H1 (cell line): ENCODE measurements at regions not wholly inside any gene's neighbourhood (a gene's known extent, or its start where the extent isn't known, plus 50 kb on each side); places are given as distances from the start of the nearest gene placed in this dataset.

Source experiments
- CTCF ChIA-PET: fragments of 300-600 bp; sonication (Branson Sonifier 250); formaldehyde crosslinking; loops from one replicate; lab custom pipeline; 2021; ENCODE audit not compliant: partially characterized antibody; lab: Charles Lee
- POLR2A ChIA-PET: fragments of 300-600 bp; sonication (Branson Sonifier 250); formaldehyde crosslinking; loops from one replicate; lab custom pipeline; 2021; ENCODE audit warnings: inconsistent platforms; ENCODE audit not compliant: partially characterized antibody; lab: Charles Lee
- DNase-seq, 2 experiments: peaks; one replicate each; pipeline versions ENCODE4 v3.0.0 to v3.0.0-alpha.2; 2010 to 2022; ENCODE audit warnings: low spot score in 2 of 2, low read depth in 1 of 2, mixed read lengths in 1 of 2
- FAIRE-seq: peaks from 2 replicates; lab custom pipeline; 2011; peaks lifted over from hg19 to GRCh38; lab: Jason Lieb, UNC
- H2AFZ ChIP-seq: 2 replicates; pipeline ENCODE4 v1.8.1; 2012; ENCODE audit warnings: low read length, inconsistent platforms
- H2AK5ac ChIP-seq: 2 replicates; pipeline ENCODE4 v1.6.1; 2013; ENCODE audit warnings: low read depth, low read length
- H2BK120ac ChIP-seq: replicated peaks from 2 replicates; pipeline ENCODE3; 2013; ENCODE audit warnings: low read depth, low read length, inconsistent platforms
- H2BK12ac ChIP-seq: 2 replicates; pipeline ENCODE4 v1.6.1; 2013; ENCODE audit warnings: low read depth, low read length
- H2BK15ac ChIP-seq: 2 replicates; pipeline ENCODE4 v1.6.1; 2013; ENCODE audit warnings: low read length
- H2BK20ac ChIP-seq: 2 replicates; pipeline ENCODE4 v1.6.1; 2013; ENCODE audit warnings: low read length
- H2BK5ac ChIP-seq: 2 replicates; pipeline ENCODE4 v1.6.1; 2013; ENCODE audit warnings: low read depth, low read length
- H3K14ac ChIP-seq: 2 replicates; pipeline ENCODE4 v1.6.1; 2013; ENCODE audit warnings: inconsistent platforms; ENCODE audit not compliant: insufficient read length
- H3K18ac ChIP-seq: 2 replicates; pipeline ENCODE4 v1.6.1; 2013; ENCODE audit warnings: low read length; ENCODE audit errors: extremely low read depth
- H3K23ac ChIP-seq: 2 replicates; pipeline ENCODE4 v1.6.1; 2013; ENCODE audit warnings: inconsistent platforms; ENCODE audit not compliant: insufficient read length
- H3K23me2 ChIP-seq: 2 replicates; pipeline ENCODE4 v1.6.1; 2013; ENCODE audit warnings: low read depth, low read length
- H3K27ac ChIP-seq: 2 replicates; pipeline ENCODE4 v1.6.1; 2011; ENCODE audit warnings: low read depth, low read length, inconsistent platforms
- H3K27me3 ChIP-seq, 4 experiments: replicated peaks in 1 of 4; 1 replicate in 1 of 4; 2 replicates in 3 of 4; pipeline versions ENCODE4 v1.6.1 to v1.8.1; 2011 to 2013; ENCODE audit warnings: low read length in 3 of 4, mild to moderate bottlenecking in 3 of 4, inconsistent platforms in 2 of 4, mixed read lengths in 2 of 4, moderate library complexity in 1 of 4; ENCODE audit not compliant: control insufficient read depth in 3 of 4, insufficient read depth in 3 of 4; ENCODE audit errors: extremely low read depth in 1 of 4
- H3K36me3 ChIP-seq, 4 experiments: 2 replicates each; pipeline versions ENCODE4 v1.6.1 to v1.8.1; 2011 to 2013; ENCODE audit warnings: mild to moderate bottlenecking in 4 of 4, low read length in 3 of 4, moderate library complexity in 2 of 4, control low read depth in 1 of 4, inconsistent platforms in 1 of 4; ENCODE audit not compliant: insufficient read depth in 4 of 4, control insufficient read depth in 2 of 4
- H3K4ac ChIP-seq: replicated peaks from 2 replicates; pipeline ENCODE3; 2013; ENCODE audit warnings: low read length, low read depth, mixed read lengths, inconsistent platforms; ENCODE audit not compliant: insufficient read length
- H3K4me1 ChIP-seq, 4 experiments: replicated peaks in 1 of 4; 1 replicate in 1 of 4; 2 replicates in 3 of 4; pipeline versions ENCODE4 v1.6.1 to v1.8.1; 2011 to 2013; ENCODE audit warnings: low read length in 3 of 4, inconsistent platforms in 2 of 4, mixed read lengths in 1 of 4; ENCODE audit not compliant: insufficient read depth in 4 of 4, control insufficient read depth in 3 of 4
- H3K4me2 ChIP-seq, 2 experiments: 2 replicates each; pipeline versions ENCODE4 v1.6.1 to v1.8.1; 2011 to 2013; ENCODE audit warnings: low read depth in 2 of 2, low read length in 2 of 2, control low read depth in 1 of 2, inconsistent platforms in 1 of 2, mild to moderate bottlenecking in 1 of 2; ENCODE audit not compliant: insufficient read depth in 1 of 2
- H3K4me3 ChIP-seq, 4 experiments: fragments of 200-600, 300-600 bp in 1 of 4; sonication (generic), shearing (Covaris generic), sonication (Bioruptor Twin) in 1 of 4; 2 replicates each; pipeline versions ENCODE4 v1.5.1 to v1.8.1; 2011 to 2016; ENCODE audit warnings: low read length in 4 of 4, low read depth in 3 of 4, control low read depth in 2 of 4, inconsistent platforms in 2 of 4, mild to moderate bottlenecking in 2 of 4, mixed read lengths in 1 of 4, moderate library complexity in 1 of 4; ENCODE audit not compliant: insufficient read depth in 2 of 4; ENCODE audit errors: extremely low read depth in 1 of 4
- H3K56ac ChIP-seq: replicated peaks from 2 replicates; pipeline ENCODE3; 2013; ENCODE audit warnings: low read depth, mild to moderate bottlenecking, mixed read lengths, low read length, inconsistent platforms; ENCODE audit not compliant: insufficient read length
- H3K79me1 ChIP-seq: 2 replicates; pipeline ENCODE4 v1.6.1; 2013; ENCODE audit warnings: low read depth, low read length, control low read depth
- H3K79me2 ChIP-seq, 2 experiments: 2 replicates each; pipeline versions ENCODE4 v1.6.1 to v1.8.1; 2012 to 2013; ENCODE audit warnings: low read length in 2 of 2, mild to moderate bottlenecking in 2 of 2, inconsistent platforms in 1 of 2; ENCODE audit not compliant: insufficient read depth in 2 of 2, control insufficient read depth in 1 of 2
- H3K9ac ChIP-seq, 4 experiments: replicated peaks in 1 of 4; 1 replicate in 1 of 4; 2 replicates in 3 of 4; pipeline versions ENCODE4 v1.6.1 to v1.8.1; 2011 to 2013; ENCODE audit warnings: low read depth in 3 of 4, low read length in 3 of 4, control low read depth in 2 of 4, mild to moderate bottlenecking in 2 of 4, moderate library complexity in 2 of 4, inconsistent platforms in 1 of 4; ENCODE audit errors: extremely low read depth in 1 of 4
- H3K9me3 ChIP-seq, 2 experiments: 2 replicates each; pipeline versions ENCODE4 v1.6.1 to v1.8.1; 2012 to 2013; ENCODE audit warnings: mild to moderate bottlenecking in 2 of 2, moderate library complexity in 2 of 2, control low read depth in 1 of 2, inconsistent platforms in 1 of 2, low read depth in 1 of 2, low read length in 1 of 2, mixed read lengths in 1 of 2; ENCODE audit not compliant: insufficient read depth in 2 of 2
- H4K20me1 ChIP-seq, 2 experiments: replicated peaks in 1 of 2; 2 replicates each; pipeline versions ENCODE3 to v1.8.1; 2011 to 2013; ENCODE audit warnings: inconsistent platforms in 2 of 2, low read length in 2 of 2, mild to moderate bottlenecking in 1 of 2; ENCODE audit not compliant: insufficient read depth in 2 of 2, control insufficient read depth in 1 of 2
- H4K5ac ChIP-seq: 2 replicates; pipeline ENCODE4 v1.6.1; 2013; ENCODE audit warnings: low read length, low read depth, mixed read lengths, inconsistent platforms; ENCODE audit not compliant: insufficient read length
- H4K8ac ChIP-seq: 2 replicates; pipeline ENCODE4 v1.8.0; 2013; ENCODE audit warnings: mild to moderate bottlenecking, moderate library complexity, low read length, inconsistent platforms; ENCODE audit not compliant: insufficient read depth; ENCODE audit errors: extremely low read depth
- H4K91ac ChIP-seq: replicated peaks from 2 replicates; pipeline ENCODE3; 2013; ENCODE audit warnings: low read length, mixed read lengths, inconsistent platforms; ENCODE audit not compliant: insufficient read length
- CEBPB ChIP-seq: IDR thresholded peaks from 2 replicates; pipeline ENCODE4 v1.6.1; 2012; ENCODE audit warnings: low read depth, low read length
- CHD2 ChIP-seq: IDR thresholded peaks from 2 replicates; pipeline ENCODE4 v1.6.1; 2012; ENCODE audit warnings: low read length, improper control_type of control experiment
- CREB1 ChIP-seq: IDR thresholded peaks from 2 replicates; pipeline ENCODE4 v1.6.1; 2012; ENCODE audit warnings: inconsistent platforms
- CTCF ChIP-seq, 3 experiments: IDR thresholded peaks; 1 replicate in 2 of 3; 2 replicates in 1 of 3; pipeline versions ENCODE4 v1.5.1 to v1.6.1; 2011; ENCODE audit warnings: low read length in 3 of 3, mild to moderate bottlenecking in 3 of 3, inconsistent platforms in 2 of 3, low read depth in 1 of 3, moderate library complexity in 1 of 3; ENCODE audit not compliant: insufficient read depth in 1 of 3; ENCODE audit errors: control extremely low read depth in 1 of 3
- E2F6 ChIP-seq: IDR thresholded peaks from 2 replicates; pipeline ENCODE4 v1.6.1; 2012; ENCODE audit warnings: inconsistent platforms
- MAFK ChIP-seq: IDR thresholded peaks from 2 replicates; pipeline ENCODE4 v1.6.1; 2012; ENCODE audit warnings: low read depth, mild to moderate bottlenecking, improper control_type of control experiment, low read length
- NANOG ChIP-seq: IDR thresholded peaks from 2 replicates; pipeline ENCODE4 v1.6.1; 2011; ENCODE audit warnings: low read length, low read depth, mild to moderate bottlenecking, inconsistent platforms; ENCODE audit not compliant: insufficient read depth, poor library complexity, severe bottlenecking
- PHF8 ChIP-seq: fragments of 200-600 bp; sonication (generic); conservative IDR thresholded peaks from 2 replicates; pipeline ENCODE4 v1.7.1; 2012; ENCODE audit warnings: low read depth, mild to moderate bottlenecking, inconsistent platforms, low read length, moderate library complexity
- SIX5 ChIP-seq: IDR thresholded peaks from 2 replicates; pipeline ENCODE4 v1.6.1; 2011; ENCODE audit warnings: mild to moderate bottlenecking, low read depth, low read length
- TCF12 ChIP-seq: IDR thresholded peaks from 2 replicates; pipeline ENCODE4 v1.6.1; 2011; ENCODE audit warnings: low read depth, mild to moderate bottlenecking, low read length
- TEAD4 ChIP-seq: IDR thresholded peaks from 2 replicates; pipeline ENCODE4 v1.6.1; 2012; ENCODE audit warnings: low read depth, low read length, inconsistent platforms, mixed read lengths
- WGBS, 2 experiments: shearing (Covaris generic) in 1 of 2; methylation state at CpG; one replicate each; pipeline versions ENCODE4 v1.1.6 to v1.1.7; 2013 to 2015; ENCODE audit warnings: low lambda C conversion rate in 2 of 2, mixed read lengths in 2 of 2, inconsistent platforms in 1 of 2, low coverage in 1 of 2, missing lambda C conversion rate in 1 of 2; ENCODE audit not compliant: insufficient replicate concordance in 2 of 2, insufficient coverage in 1 of 2, insufficient read length in 1 of 2; ENCODE audit errors: extremely low coverage in 1 of 2, missing lambda C conversion rate in 1 of 2; 5-methylcytosine and 5-hydroxymethylcytosine counted together

- CTCF ChIA-PET, result no interaction called here
- no peak overlapping the region for H3K4me2 ChIP-seq
- H3K9ac ChIP-seq, result no peak overlapping the region
- H3K79me1 ChIP-seq, result no peaks in the 10 kb centered on the region
- no peak overlapping the region for H3K23ac ChIP-seq
- 95% methylated on average over 6 of the region's 6 CpGs; no CpG with 5 or more reads in 1 of the 2 experiments for WGBS, 2 experiments
- H3K4me1 ChIP-seq, result no peaks in the 10 kb centered on the region
- no peak overlapping the region for H4K5ac ChIP-seq
- H2BK5ac ChIP-seq, result no peak overlapping the region
- H2BK20ac ChIP-seq, result no peak overlapping the region
- H3K56ac ChIP-seq, result no peak overlapping the region
- no peaks in the 10 kb centered on the region for H3K23me2 ChIP-seq
- H3K27ac ChIP-seq, result no peak overlapping the region
- H2BK12ac ChIP-seq, result no peak overlapping the region
- FAIRE-seq, result no peak
- H3K27me3 ChIP-seq, result no peaks in the 10 kb centered on the region
- H2BK15ac ChIP-seq, result no peak overlapping the region
- DNase-seq, result no peak
- no peak overlapping the region for H3K4me3 ChIP-seq
- POLR2A ChIA-PET, result no interaction called here
- H3K9me3 ChIP-seq, result no peaks in the 10 kb centered on the region
- H3K18ac ChIP-seq, result no peak overlapping the region
- no peak overlapping the region for H2AK5ac ChIP-seq
- no peaks in the 10 kb centered on the region for H4K20me1 ChIP-seq
- no peak overlapping the region for H4K91ac ChIP-seq
- no peak overlapping the region for H3K14ac ChIP-seq
- no peaks in the 10 kb centered on the region for H3K79me2 ChIP-seq
- H3K36me3 ChIP-seq, result no peaks in the 10 kb centered on the region
- H2BK120ac ChIP-seq, result no peak overlapping the region
- H2AFZ ChIP-seq, result no peak overlapping the region
- H3K4ac ChIP-seq, result no peak overlapping the region
- no peak overlapping the region for H4K8ac ChIP-seq
- TF ChIP-seq CREB1 (no peak), MAFK (no peak), TEAD4 (no peak), CHD2 (no peak), SIX5 (no peak), PHF8 (no peak), E2F6 (no peak), CTCF (IDR thresholded peaks at IDR 0.05; ENCODE audit: control extremely low read depth in 1 of 3, insufficient read depth in 1 of 3, low read depth in 1 of 3, low read length in 3 of 3) (no peak), NANOG (no peak), CEBPB (no peak), TCF12 (no peak)
Measured at GRCh38 chr2:217535957-217536708, 466.7 kb downstream of the TNS1 start.
